Mammary epithelial cell (primary cell): ENCODE measurements at regions not wholly inside any gene's neighbourhood (a gene's known extent, or its start where the extent isn't known, plus 50 kb on each side); places are given as distances from the start of the nearest gene placed in this dataset.
"Not testable (repeated sequence)": the region's sequence is repeated elsewhere in the genome, so short reads cannot be mapped to it uniquely, and the experiment has no call there.

ENCODE experiments used
- CTCF ChIP-seq, 2 donors: IDR thresholded peaks in 1 of 2; conservative IDR thresholded peaks in 1 of 2; 2 replicates each; pipeline ENCODE4 v1.5.1; 2011 to 2012; ENCODE audit warnings: inconsistent platforms in 2 of 2, low read length in 2 of 2, mild to moderate bottlenecking in 2 of 2, control low read depth in 1 of 2, low read depth in 1 of 2; ENCODE audit not compliant: insufficient read depth in 1 of 2; ENCODE audit errors: extremely low read depth in 1 of 2
- EZH2 ChIP-seq: IDR thresholded peaks from 2 replicates; pipeline ENCODE4 v1.6.1; 2012; ENCODE audit warnings: low read length, inconsistent platforms, borderline replicate concordance

GRCh38 chr4:82237142-82237541, 136.6 kb downstream of the HNRNPD start:
- not testable (repeated sequence) for TF ChIP-seq CTCF (conservative IDR thresholded peaks at IDR 0.05 in 1 of 2, IDR thresholded peaks at IDR 0.05 in 1 of 2; ENCODE audit: extremely low read depth in 1 of 2, insufficient read depth in 1 of 2, low read depth in 1 of 2, low read length in 2 of 2); EZH2
